ENCODE measurements at regions not wholly inside any gene's neighbourhood (a gene's known extent, or its start where the extent isn't known, plus 50 kb on each side); places are given as distances from the start of the nearest gene placed in this dataset.

- TF ChIP-seq TCF4 (CRISPR knock-in tag; IDR thresholded peaks at IDR 0.05; ENCODE audit: borderline replicate concordance) (no peak), CREB5 (CRISPR knock-in tag; IDR thresholded peaks at IDR 0.05; ENCODE audit: low read depth) (no peak), PATZ1 (CRISPR knock-in tag; IDR thresholded peaks at IDR 0.05; ENCODE audit: borderline replicate concordance) (no peak), ZFP3 (CRISPR knock-in tag; IDR thresholded peaks at IDR 0.05) (no peak), ESRRG (CRISPR knock-in tag; IDR thresholded peaks at IDR 0.05) (no peak), ISL1 (CRISPR knock-in tag; IDR thresholded peaks at IDR 0.05) (no peak), BACH2 (CRISPR knock-in tag; IDR thresholded peaks at IDR 0.05; ENCODE audit: borderline replicate concordance) (no peak), ZNF565 (CRISPR knock-in tag; conservative IDR thresholded peaks at IDR 0.05; ENCODE audit: low read depth) (no peak), ZFP30 (CRISPR knock-in tag; IDR thresholded peaks at IDR 0.05) (no peak), SNAI2 (CRISPR knock-in tag; IDR thresholded peaks at IDR 0.05) (no peak), POU6F1 (CRISPR knock-in tag; IDR thresholded peaks at IDR 0.05; ENCODE audit: borderline replicate concordance, low read depth) (no peak), OSR1 (CRISPR knock-in tag; IDR thresholded peaks at IDR 0.05) (no peak)
Observed at GRCh38 chr4:137238456-137239162, 293.7 kb downstream of the PCDH18 start.

Measured in SK-N-SH treated with all-trans-retinoic acid at 6 μM for 48 hours (cell line).